OCI-LY7 (cell line): ENCODE measurements at regions not wholly inside any gene's neighbourhood (a gene's known extent, or its start where the extent isn't known, plus 50 kb on each side); places are given as distances from the start of the nearest gene placed in this dataset.

Experiments used
- BruUV-seq: library from RNA; stranded (reverse); fragments of 400-500 nt; replicated peaks from 2 replicates; lab custom pipeline; 2021; lab: Mats Ljungman, UMichigan
- CTCF ChIA-PET: fragments of 300-600 bp; sonication (Branson Sonifier 250); formaldehyde crosslinking; loops from one replicate; lab custom pipeline; 2022; ENCODE audit warnings: antibody characterized with exemption; ENCODE audit not compliant: unreplicated experiment; lab: Charles Lee
- POLR2A ChIA-PET: fragments of 300-600 bp; sonication (Branson Sonifier 250); formaldehyde crosslinking; loops from one replicate; lab custom pipeline; 2022; ENCODE audit warnings: antibody characterized with exemption; lab: Charles Lee
- DNase-seq: peaks from one replicate; pipeline ENCODE4 v3.0.0-alpha.2; 2015; ENCODE audit warnings: low spot score
- H2AFZ ChIP-seq: fragments of 200-600 bp; sonication (generic), shearing (Covaris generic); 2 replicates; pipeline ENCODE4 v1.6.1; 2014; ENCODE audit warnings: mild to moderate bottlenecking, antibody characterized with exemption, low read length, moderate library complexity
- H3K27ac ChIP-seq: fragments of 200-600 bp; sonication (generic); 2 replicates; pipeline ENCODE4 v1.5.1; 2014; ENCODE audit warnings: mixed run types, low read depth, mild to moderate bottlenecking, moderate library complexity, low read length, inconsistent platforms; ENCODE audit not compliant: poor library complexity, severe bottlenecking
- H3K36me3 ChIP-seq: fragments of 200-600 bp; sonication (generic); 2 replicates; pipeline ENCODE4 v1.6.1; 2014; ENCODE audit warnings: mild to moderate bottlenecking, antibody characterized with exemption, low read length, moderate library complexity, mixed read lengths; ENCODE audit not compliant: insufficient read depth
- H3K4me1 ChIP-seq: fragments of 200-600 bp; sonication (generic); 2 replicates; pipeline ENCODE4 v1.5.1; 2014; ENCODE audit warnings: mild to moderate bottlenecking, low read length; ENCODE audit not compliant: insufficient read depth, poor library complexity, severe bottlenecking
- H3K4me2 ChIP-seq: fragments of 200-600 bp; sonication (generic); 2 replicates; pipeline ENCODE4 v1.6.1; 2014; ENCODE audit warnings: mild to moderate bottlenecking, low read length
- H3K4me3 ChIP-seq: fragments of 200-600 bp; sonication (generic); 2 replicates; pipeline ENCODE4 v1.5.1; 2014; ENCODE audit warnings: mild to moderate bottlenecking, low read depth, low read length; ENCODE audit not compliant: poor library complexity, severe bottlenecking
- H3K79me2 ChIP-seq: fragments of 200-600 bp; sonication (generic); 2 replicates; pipeline ENCODE4 v1.6.1; 2016; ENCODE audit warnings: low read depth, mild to moderate bottlenecking, low read length, moderate library complexity, mixed read lengths; ENCODE audit not compliant: insufficient read depth
- H3K9me2 ChIP-seq: fragments of 200-600 bp; sonication (generic); 2 replicates; pipeline ENCODE4 v1.6.1; 2016; ENCODE audit warnings: mild to moderate bottlenecking, low read length, mixed read lengths; ENCODE audit not compliant: insufficient read depth
- H3K9me3 ChIP-seq: fragments of 200-600 bp; sonication (generic); 2 replicates; pipeline ENCODE4 v1.6.1; 2014; ENCODE audit warnings: mild to moderate bottlenecking, mixed run types, low read length, mixed read lengths
- H4K20me1 ChIP-seq: fragments of 200-600 bp; sonication (generic); 2 replicates; pipeline ENCODE4 v1.6.1; 2014; ENCODE audit warnings: mild to moderate bottlenecking, antibody characterized with exemption, low read length, moderate library complexity, mixed read lengths; ENCODE audit not compliant: insufficient read depth
- CTCF ChIP-seq: fragments of 200-600 bp; sonication (generic); conservative IDR thresholded peaks from 2 replicates; pipeline ENCODE4 v1.5.1; 2014; ENCODE audit warnings: mild to moderate bottlenecking, antibody characterized with exemption, low read length, moderate library complexity, mixed read lengths
- EZH2phosphoT487 ChIP-seq: fragments of 200-600 bp; sonication (generic); IDR thresholded peaks from 2 replicates; pipeline ENCODE4 v1.6.1; 2018; ENCODE audit warnings: low read depth, borderline replicate concordance, mild to moderate bottlenecking, mixed run types, antibody characterized with exemption, low read length, moderate library complexity, mixed read lengths
- intact Hi-C: fragments of 100-400 bp; cut with micrococcal nuclease; formaldehyde crosslinking; loops from one replicate; pipeline ENCODE4 v1.10.0; 2022; ENCODE audit not compliant: unreplicated experiment

- TF ChIP-seq EZH2phosphoT487, result no peak
- TF ChIP-seq CTCF, result no peak
- intact Hi-C loops, result no loop called here
- ChIA-PET POLR2A (no interaction called here), CTCF (no interaction called here)
- Histone ChIP-seq H3K79me2 (no peaks in the 10 kb centered on the region), H3K4me1 (no peaks in the 10 kb centered on the region), H3K4me2 (no peak overlapping the region), H3K4me3 (no peak overlapping the region), H3K9me2 (no peaks in the 10 kb centered on the region), H3K27ac (no peak overlapping the region), H3K9me3 (no peaks in the 10 kb centered on the region), H4K20me1 (no peaks in the 10 kb centered on the region), H2AFZ (no peak overlapping the region), H3K36me3 (no peaks in the 10 kb centered on the region)
- DNase-seq, result no peak
- no TSS peak for BruUV-seq
Observed at GRCh38 chr15:93244696-93245660, 156.0 kb upstream of the RGMA start.

DNA sequence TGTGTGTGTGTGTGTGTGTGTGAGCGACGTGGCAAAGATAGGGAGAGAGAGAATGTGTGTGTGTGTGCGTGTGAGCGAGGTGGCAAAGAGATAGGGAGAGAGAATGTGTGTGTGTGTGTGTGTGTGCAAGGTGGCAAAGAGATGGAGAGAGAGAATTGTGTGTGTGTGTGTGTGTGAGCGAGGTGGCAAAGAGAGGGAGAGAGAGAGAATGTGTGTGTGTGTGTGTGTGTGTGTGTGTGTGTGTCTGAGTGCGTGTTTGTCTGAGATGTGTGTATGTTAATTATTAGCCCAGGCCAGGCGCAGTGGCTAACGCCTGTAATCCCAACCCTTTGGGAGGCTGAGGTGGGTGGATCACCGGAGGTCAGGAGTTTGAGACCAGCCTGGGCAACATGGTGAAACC is 154.6 kb upstream of the RGMA start:
- DNase-seq, result no peak
- no TSS peak for BruUV-seq
- Histone ChIP-seq H3K4me2 (no peak overlapping the region), H4K20me1 (no peaks in the 10 kb centered on the region), H2AFZ (no peak overlapping the region), H3K4me1 (no peaks in the 10 kb centered on the region), H3K79me2 (no peaks in the 10 kb centered on the region), H3K9me2 (no peaks in the 10 kb centered on the region), H3K27ac (no peak overlapping the region), H3K4me3 (no peak overlapping the region), H3K9me3 (no peaks in the 10 kb centered on the region), H3K36me3 (no peaks in the 10 kb centered on the region)
- ChIA-PET CTCF (no interaction called here), POLR2A (no interaction called here)
- intact Hi-C loops, result no loop called here
- TF ChIP-seq EZH2phosphoT487 (no peak), CTCF (no peak)
